ENCODE measurements at regions not wholly inside any gene's neighbourhood (a gene's known extent, or its start where the extent isn't known, plus 50 kb on each side); places are given as distances from the start of the nearest gene placed in this dataset.
"Not testable (repeated sequence)": the region's sequence is repeated elsewhere in the genome, so short reads cannot be mapped to it uniquely, and the experiment has no call there.

DNA sequence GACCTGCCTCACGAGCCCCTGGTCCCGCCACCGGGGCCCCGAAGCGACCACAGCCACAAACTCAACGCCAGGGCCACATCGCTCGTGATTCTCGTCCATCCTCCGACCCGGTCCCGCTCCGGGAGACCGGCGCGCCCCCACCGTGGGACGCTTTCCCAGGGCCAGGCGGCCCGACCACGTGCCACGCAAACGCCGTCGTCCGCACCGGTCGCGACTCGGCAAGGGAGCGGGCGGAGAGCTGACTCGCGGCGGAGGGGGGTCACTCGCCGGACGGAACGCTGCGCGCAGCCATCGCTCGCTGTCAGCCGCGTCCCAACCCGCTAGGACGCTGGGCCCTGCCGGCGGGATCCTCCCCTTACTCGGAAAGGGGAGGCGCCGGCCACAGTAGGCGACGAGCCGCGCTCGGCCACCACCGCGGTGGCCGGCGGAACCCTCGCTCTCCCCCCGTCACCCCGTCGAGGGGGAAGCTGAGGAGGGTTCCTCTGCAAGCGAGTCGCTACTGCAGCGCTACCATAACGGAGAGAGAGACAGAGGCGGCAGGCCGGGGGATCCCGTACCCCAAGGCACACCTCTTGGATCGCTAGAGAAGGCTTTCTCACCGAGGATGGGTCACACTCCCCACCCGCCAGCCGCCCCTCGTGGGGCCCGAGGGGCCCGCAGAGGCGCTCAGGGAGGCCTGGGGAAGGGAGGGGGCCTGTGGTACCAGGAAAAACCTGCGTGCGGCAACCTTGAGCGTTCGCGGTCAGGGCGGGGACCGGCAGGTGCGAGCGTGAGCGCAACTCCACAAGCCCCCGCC, 511.8 kb upstream of the ZNF337 start:
- H3K4me3 ChIP-seq, result peak overlapping the region; percentile 43
- ATAC-seq (no peak), DNase-seq (peak; percentile 12 to 46)

DNA sequence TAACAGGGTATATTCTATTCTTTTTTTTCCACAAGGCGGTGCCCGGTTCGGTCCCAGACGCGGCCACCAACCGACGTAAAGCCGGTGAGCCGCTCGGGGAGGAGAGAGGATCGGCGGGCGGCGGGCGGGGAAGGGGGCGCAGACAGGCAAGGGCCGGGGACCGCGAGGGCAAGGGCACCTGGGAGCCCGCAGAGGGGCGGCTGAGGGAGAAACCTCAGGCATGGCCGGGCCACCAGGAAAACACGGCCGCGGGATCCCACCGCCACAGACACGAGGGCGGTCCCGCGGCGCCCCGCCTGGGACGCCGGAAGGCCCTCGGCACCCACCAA, 511.3 kb upstream of the ZNF337 start:
- 5 to 9% (median 8%) methylated on average over 27 to 35 of the region's 35 CpGs for WGBS, 3 donors
- not testable (repeated sequence) for DNase-seq, ATAC-seq

More for the DNA sequence above, 511.8 kb upstream of the ZNF337 start:
- H3K27ac ChIP-seq, result no peak overlapping the region
- no peaks in the 10 kb centered on the region for H3K36me3 ChIP-seq (ENCODE audit: insufficient read depth in 1 of 2, low read depth in 1 of 2)
- no peaks in the 10 kb centered on the region for H3K9me3 ChIP-seq
- no peaks in the 10 kb centered on the region for H3K4me1 ChIP-seq
- H3K27me3 ChIP-seq (ENCODE audit: insufficient read depth in 3 of 3, low read length in 2 of 3), result peaks cover 0 to 39% (median 15%) of the 10 kb centered on the region in 3 donors
- WGBS, 3 donors, result 4 to 6% (median 5%) methylated on average over 53 to 91 of the region's 91 CpGs
- intact Hi-C loops (cut with DNase I), result no loop called here
- TF ChIP-seq, protein P1, sequence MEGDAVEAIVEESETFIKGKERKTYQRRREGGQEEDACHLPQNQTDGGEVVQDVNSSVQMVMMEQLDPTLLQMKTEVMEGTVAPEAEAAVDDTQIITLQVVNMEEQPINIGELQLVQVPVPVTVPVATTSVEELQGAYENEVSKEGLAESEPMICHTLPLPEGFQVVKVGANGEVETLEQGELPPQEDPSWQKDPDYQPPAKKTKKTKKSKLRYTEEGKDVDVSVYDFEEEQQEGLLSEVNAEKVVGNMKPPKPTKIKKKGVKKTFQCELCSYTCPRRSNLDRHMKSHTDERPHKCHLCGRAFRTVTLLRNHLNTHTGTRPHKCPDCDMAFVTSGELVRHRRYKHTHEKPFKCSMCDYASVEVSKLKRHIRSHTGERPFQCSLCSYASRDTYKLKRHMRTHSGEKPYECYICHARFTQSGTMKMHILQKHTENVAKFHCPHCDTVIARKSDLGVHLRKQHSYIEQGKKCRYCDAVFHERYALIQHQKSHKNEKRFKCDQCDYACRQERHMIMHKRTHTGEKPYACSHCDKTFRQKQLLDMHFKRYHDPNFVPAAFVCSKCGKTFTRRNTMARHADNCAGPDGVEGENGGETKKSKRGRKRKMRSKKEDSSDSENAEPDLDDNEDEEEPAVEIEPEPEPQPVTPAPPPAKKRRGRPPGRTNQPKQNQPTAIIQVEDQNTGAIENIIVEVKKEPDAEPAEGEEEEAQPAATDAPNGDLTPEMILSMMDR (IDR thresholded peaks at IDR 0.05), result no peak

DNA sequence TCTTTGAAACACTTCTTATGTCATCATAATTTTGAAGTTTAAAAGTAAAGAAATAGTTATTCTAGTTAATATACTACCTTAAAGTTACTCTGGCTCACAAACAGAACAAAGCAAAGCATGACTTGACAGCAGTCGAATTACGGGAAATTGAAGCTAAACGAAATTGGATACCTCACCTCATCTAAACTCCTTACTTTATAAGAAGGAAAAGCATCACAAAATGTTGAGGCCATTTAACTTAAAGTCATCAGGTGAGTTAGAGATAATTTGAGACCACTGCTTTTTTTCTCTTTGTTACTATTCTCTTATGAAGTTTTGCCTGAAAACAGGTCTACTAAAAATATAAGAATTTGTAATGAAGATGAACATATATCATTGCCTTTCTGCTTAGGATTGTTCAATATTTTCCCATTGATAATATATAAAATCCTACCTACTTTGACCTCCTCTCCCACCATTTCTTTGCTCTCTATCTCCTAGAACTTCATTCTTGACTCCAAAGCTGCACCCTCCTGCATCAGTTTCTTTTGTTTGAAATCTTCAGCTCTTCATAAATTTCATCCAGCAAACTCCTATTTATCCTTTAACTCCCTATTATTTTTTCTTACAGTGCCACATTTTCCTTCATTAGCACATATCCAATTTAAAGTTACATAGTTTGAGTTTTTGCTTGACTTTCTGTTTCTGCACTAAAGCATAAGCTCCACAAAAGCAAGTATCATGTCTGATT, 510.7 kb upstream of the ZNF337 start:
- intact Hi-C loops (cut with DNase I), result no loop called here
- Histone ChIP-seq H3K27me3 (ENCODE audit: insufficient read depth in 3 of 3, low read length in 2 of 3) (peaks cover 0 to 39% (median 15%) of the 10 kb centered on the region in 3 donors), H3K36me3 (ENCODE audit: insufficient read depth in 1 of 2, low read depth in 1 of 2) (no peaks in the 10 kb centered on the region), H3K27ac (no peak overlapping the region), H3K4me3 (no peak overlapping the region), H3K4me1 (no peaks in the 10 kb centered on the region), H3K9me3 (no peaks in the 10 kb centered on the region)
- DNase-seq, result no peak
- WGBS, 3 donors, result 35 to 49% (median 37%) methylated on average over 3 of the region's 3 CpGs
- ATAC-seq, result no peak
- TF ChIP-seq, protein P1 (IDR thresholded peaks at IDR 0.05), result no peak

More for the DNA sequence above, 511.3 kb upstream of the ZNF337 start:
- H3K4me1 ChIP-seq; H3K9me3 ChIP-seq; H3K27ac ChIP-seq; H3K36me3 ChIP-seq (ENCODE audit: insufficient read depth in 1 of 2, low read depth in 1 of 2); intact Hi-C loops (cut with DNase I): not testable (repeated sequence)
- Histone ChIP-seq H3K27me3 (ENCODE audit: insufficient read depth in 3 of 3, low read length in 2 of 3) (peaks cover 0 to 39% (median 15%) of the 10 kb centered on the region in 3 donors), H3K4me3 (peak overlapping the region; percentile 43)

DNA sequence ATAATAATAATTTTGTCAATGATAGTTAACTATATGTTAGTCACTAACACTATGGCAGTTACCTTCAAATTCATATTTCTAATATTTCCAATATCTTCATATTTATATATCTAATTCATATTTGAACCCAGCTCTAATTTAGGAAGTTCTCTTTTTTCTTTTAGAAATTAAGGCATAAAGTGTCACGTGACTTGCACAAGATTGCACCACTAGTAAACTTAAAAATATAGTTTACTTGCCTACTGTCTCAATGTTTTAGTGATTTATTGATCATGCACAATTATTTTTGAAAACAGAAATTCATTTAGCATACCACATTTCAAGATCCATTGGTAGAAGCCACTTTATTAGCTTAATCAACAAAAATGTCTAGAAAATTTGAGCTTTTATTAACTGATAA, 508.7 kb upstream of the ZNF337 start:
- Histone ChIP-seq H3K4me1 (no peaks in the 10 kb centered on the region), H3K36me3 (ENCODE audit: insufficient read depth in 1 of 2, low read depth in 1 of 2) (no peaks in the 10 kb centered on the region), H3K27me3 (ENCODE audit: insufficient read depth in 3 of 3, low read length in 2 of 3) (peaks cover 0 to 39% (median 15%) of the 10 kb centered on the region in 3 donors), H3K4me3 (no peak overlapping the region), H3K9me3 (peaks cover 7% of the 10 kb centered on the region), H3K27ac (no peak overlapping the region)
- TF ChIP-seq, protein P1 (IDR thresholded peaks at IDR 0.05), result no peak
- ATAC-seq (no peak), DNase-seq (no peak)
- 3 to 47% (median 45%) methylated on average over 1 of the region's 1 CpG for WGBS, 3 donors
- intact Hi-C loops (cut with DNase I), result no loop called here

DNA sequence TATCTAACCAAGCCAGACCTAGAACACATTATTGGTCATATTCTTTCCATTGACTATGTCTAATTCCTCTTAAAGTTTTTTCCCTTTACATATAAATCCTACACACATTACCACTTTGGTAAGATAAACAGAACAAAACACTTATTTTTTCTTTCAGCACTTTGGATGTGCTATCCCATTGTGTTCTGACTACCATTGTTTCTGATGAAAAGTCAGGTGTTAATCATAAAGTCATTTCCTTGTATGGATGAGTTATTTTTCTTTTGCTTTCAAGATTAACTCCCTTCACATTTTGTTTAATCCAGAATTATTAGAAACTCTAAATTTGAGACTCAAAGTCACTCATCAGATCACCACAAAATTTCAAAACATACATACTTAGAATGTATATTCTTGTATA, 504.4 kb upstream of the ZNF337 start:
- H3K27ac ChIP-seq; intact Hi-C loops (cut with DNase I); H3K27me3 ChIP-seq (ENCODE audit: insufficient read depth in 3 of 3, low read length in 2 of 3); ATAC-seq; DNase-seq; H3K4me1 ChIP-seq; H3K4me3 ChIP-seq; H3K9me3 ChIP-seq; H3K36me3 ChIP-seq (ENCODE audit: insufficient read depth in 1 of 2, low read depth in 1 of 2): not testable (repeated sequence)

DNA sequence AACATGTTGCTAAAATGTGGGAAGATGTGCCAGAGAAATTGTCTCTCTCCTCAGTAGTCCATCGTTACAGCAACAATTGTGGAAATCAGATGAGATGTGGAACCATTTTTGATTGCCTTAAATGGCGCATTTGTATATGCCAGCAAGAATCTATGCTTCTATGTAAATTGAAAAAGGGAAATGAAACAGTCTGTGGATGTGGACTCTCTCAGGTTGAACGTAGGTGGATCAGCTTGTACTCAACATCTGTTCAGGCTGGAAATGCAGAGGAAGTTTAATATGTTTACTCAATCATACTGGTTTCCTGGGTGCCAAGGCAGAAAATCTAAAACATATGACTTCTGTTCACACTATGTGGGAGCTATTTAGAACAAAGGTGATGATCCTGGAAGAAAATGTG, 490.7 kb upstream of the ZNF337 start:
- H3K4me1 ChIP-seq; ATAC-seq; intact Hi-C loops (cut with DNase I); H3K27ac ChIP-seq; H3K27me3 ChIP-seq (ENCODE audit: insufficient read depth in 3 of 3, low read length in 2 of 3); H3K36me3 ChIP-seq (ENCODE audit: insufficient read depth in 1 of 2, low read depth in 1 of 2); H3K9me3 ChIP-seq; H3K4me3 ChIP-seq; DNase-seq: not testable (repeated sequence)
- 69 to 71% (median 70%) methylated on average over 3 of the region's 3 CpGs for WGBS, 3 donors

DNA sequence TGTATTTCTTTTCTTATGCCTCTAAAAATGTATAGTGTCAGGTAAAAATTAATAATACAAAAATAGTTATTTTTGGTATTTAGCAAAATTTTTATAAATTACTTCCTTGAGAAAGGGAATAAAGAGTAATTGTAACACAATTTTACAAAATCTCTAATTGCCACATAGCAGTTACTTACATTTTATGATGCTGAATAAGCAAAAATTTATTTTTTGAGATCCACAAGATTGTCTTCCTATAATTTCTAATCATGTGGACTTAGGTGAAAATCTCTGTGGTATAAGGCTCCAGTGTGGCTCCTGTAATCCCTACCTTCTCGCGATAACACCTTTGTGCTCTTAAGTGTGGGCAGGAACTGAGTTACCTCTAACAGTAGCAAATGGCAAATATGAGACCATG, 487.1 kb upstream of the ZNF337 start:
- H3K36me3 ChIP-seq (ENCODE audit: insufficient read depth in 1 of 2, low read depth in 1 of 2), result not testable (repeated sequence)

DNA sequence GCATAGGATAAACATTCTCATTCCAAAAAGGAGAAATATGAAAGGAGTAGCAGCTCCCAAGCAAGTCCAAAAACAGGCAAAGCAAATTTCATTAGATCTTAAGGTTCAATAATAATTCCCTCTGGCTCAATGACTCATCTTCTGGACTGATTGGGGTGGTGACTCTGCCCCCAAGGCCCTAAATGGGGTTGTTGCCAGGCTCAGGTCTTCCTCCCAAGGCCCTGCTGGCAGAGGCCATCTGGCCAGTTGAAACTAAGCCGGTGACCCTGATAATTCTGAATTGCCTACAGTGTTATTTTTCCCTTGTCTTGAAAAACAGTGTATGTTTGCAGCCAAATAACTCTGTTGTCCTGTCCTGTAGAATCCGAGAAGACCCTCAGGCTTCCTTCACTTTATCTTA, 484.7 kb upstream of the ZNF337 start:
- H3K4me1 ChIP-seq; H3K27me3 ChIP-seq (ENCODE audit: insufficient read depth in 3 of 3, low read length in 2 of 3); H3K9me3 ChIP-seq; DNase-seq; ATAC-seq; H3K4me3 ChIP-seq; H3K36me3 ChIP-seq (ENCODE audit: insufficient read depth in 1 of 2, low read depth in 1 of 2); intact Hi-C loops (cut with DNase I); H3K27ac ChIP-seq: not testable (repeated sequence)
- 64 to 75% (median 68%) methylated on average over 2 of the region's 2 CpGs for WGBS, 3 donors

More for the DNA sequence above, 487.1 kb upstream of the ZNF337 start:
- H3K27me3 ChIP-seq (ENCODE audit: insufficient read depth in 3 of 3, low read length in 2 of 3); DNase-seq; H3K27ac ChIP-seq; ATAC-seq; H3K4me1 ChIP-seq; H3K4me3 ChIP-seq; H3K9me3 ChIP-seq; intact Hi-C loops (cut with DNase I): not testable (repeated sequence)
- WGBS, 3 donors, result 95 to 98% (median 96%) methylated on average over 2 of the region's 2 CpGs
